HEK293 (cell line): ENCODE measurements at regions not wholly inside any gene's neighbourhood (a gene's known extent, or its start where the extent isn't known, plus 50 kb on each side); places are given as distances from the start of the nearest gene placed in this dataset.

Experiments used
- GLI2 ChIP-seq: fragments of 450-650 bp; formaldehyde crosslinking; IDR thresholded peaks from 2 replicates; pipeline ENCODE4; 2017; ENCODE audit warnings: missing biosample characterization, missing genetic modification characterization, low read depth, borderline replicate concordance
- KLF16 ChIP-seq: fragments of 450-650 bp; formaldehyde crosslinking; IDR thresholded peaks from 2 replicates; pipeline ENCODE4 v1.5.1; 2017; ENCODE audit warnings: missing biosample characterization, missing genetic modification characterization
- REPIN1 ChIP-seq: fragments of 450-650 bp; formaldehyde crosslinking; IDR thresholded peaks from 2 replicates; pipeline ENCODE4 v1.5.1; 2017; ENCODE audit warnings: missing biosample characterization, missing genetic modification characterization, low read depth
- SCRT1 ChIP-seq: fragments of 450-650 bp; formaldehyde crosslinking; IDR thresholded peaks from 2 replicates; pipeline ENCODE4 v1.5.1; 2016; ENCODE audit warnings: missing biosample characterization, missing genetic modification characterization, borderline replicate concordance
- ZBTB7A ChIP-seq: fragments of 450-650 bp; formaldehyde crosslinking; IDR thresholded peaks from 2 replicates; pipeline ENCODE4 v1.5.1; 2016; ENCODE audit warnings: low read depth, missing biosample characterization, missing genetic modification characterization
- ZNF274 ChIP-seq, 2 experiments: fragments of 200-500 bp in 1 of 2; fragments of 450-650 bp in 1 of 2; sonication (Bioruptor generic) in 1 of 2; formaldehyde crosslinking in 1 of 2; IDR thresholded peaks; 2 replicates each; pipeline versions ENCODE4 v1.5.1 to v1.6.1; 2014 to 2016; ENCODE audit warnings: borderline replicate concordance in 1 of 2, inconsistent platforms in 1 of 2, low read length in 1 of 2, missing biosample characterization in 1 of 2, missing genetic modification characterization in 1 of 2
- ZNF324 ChIP-seq: fragments of 450-650 bp; formaldehyde crosslinking; IDR thresholded peaks from 2 replicates; pipeline ENCODE4 v1.5.1; 2016; ENCODE audit warnings: missing biosample characterization, missing genetic modification characterization
- ZNF423 ChIP-seq: fragments of 450-650 bp; formaldehyde crosslinking; IDR thresholded peaks from 2 replicates; pipeline ENCODE4 v1.5.1; 2016; ENCODE audit warnings: missing biosample characterization, missing genetic modification characterization
- ZNF707 ChIP-seq: fragments of 450-650 bp; formaldehyde crosslinking; IDR thresholded peaks from 2 replicates; pipeline ENCODE4 v1.5.1; 2016; ENCODE audit warnings: missing biosample characterization, missing genetic modification characterization
- ZNF785 ChIP-seq: fragments of 450-650 bp; formaldehyde crosslinking; IDR thresholded peaks from 2 replicates; pipeline ENCODE4 v1.5.1; 2016; ENCODE audit warnings: missing biosample characterization, missing genetic modification characterization
- ZNF791 ChIP-seq: fragments of 450-650 bp; formaldehyde crosslinking; IDR thresholded peaks from 2 replicates; pipeline ENCODE4 v1.5.1; 2016; ENCODE audit warnings: missing biosample characterization, missing genetic modification characterization
- ZNF843 ChIP-seq: fragments of 450-650 bp; formaldehyde crosslinking; IDR thresholded peaks from 2 replicates; pipeline ENCODE4 v1.5.1; 2016; ENCODE audit warnings: missing biosample characterization, missing genetic modification characterization
- TF ChIP-seq, protein P1 (sequence below): IDR thresholded peaks from 2 replicates; pipeline ENCODE4 v1.6.1; 2011; ENCODE audit warnings: mild to moderate bottlenecking, low read depth, low read length, borderline replicate concordance
- TF ChIP-seq, protein P2 (sequence below): fragments of 450-650 bp; formaldehyde crosslinking; IDR thresholded peaks from 2 replicates; pipeline ENCODE4 v1.5.1; 2016; ENCODE audit warnings: missing biosample characterization, missing genetic modification characterization

DNA sequence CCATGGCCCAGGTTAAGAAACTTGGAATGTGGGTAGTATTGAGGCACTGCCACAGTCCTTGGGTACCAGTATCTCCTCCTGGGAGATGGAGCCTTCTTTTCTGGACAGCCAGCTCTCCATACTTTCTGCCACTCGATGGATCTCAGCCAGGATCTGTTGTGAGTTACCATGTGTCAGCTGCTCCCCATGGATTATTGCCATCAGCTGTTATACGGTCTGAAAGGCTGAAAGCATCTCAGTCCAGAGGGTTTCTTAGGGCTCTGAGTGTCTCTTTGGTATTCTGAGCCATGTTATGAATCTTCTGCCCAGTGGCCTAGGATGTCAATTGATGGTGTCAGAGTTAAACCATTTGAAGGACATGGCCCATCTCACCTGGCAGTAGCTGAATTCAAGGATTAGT, 197.5 kb downstream of the C7orf25 start:
- no peak for TF ChIP-seq REPIN1 (tag by site-specific recombination)
- TF ChIP-seq ZNF324 (tag by site-specific recombination), result no peak
- TF ChIP-seq ZNF791 (tag by site-specific recombination), result no peak
- TF ChIP-seq ZNF785 (tag by site-specific recombination), result no peak
- TF ChIP-seq, protein P1, sequence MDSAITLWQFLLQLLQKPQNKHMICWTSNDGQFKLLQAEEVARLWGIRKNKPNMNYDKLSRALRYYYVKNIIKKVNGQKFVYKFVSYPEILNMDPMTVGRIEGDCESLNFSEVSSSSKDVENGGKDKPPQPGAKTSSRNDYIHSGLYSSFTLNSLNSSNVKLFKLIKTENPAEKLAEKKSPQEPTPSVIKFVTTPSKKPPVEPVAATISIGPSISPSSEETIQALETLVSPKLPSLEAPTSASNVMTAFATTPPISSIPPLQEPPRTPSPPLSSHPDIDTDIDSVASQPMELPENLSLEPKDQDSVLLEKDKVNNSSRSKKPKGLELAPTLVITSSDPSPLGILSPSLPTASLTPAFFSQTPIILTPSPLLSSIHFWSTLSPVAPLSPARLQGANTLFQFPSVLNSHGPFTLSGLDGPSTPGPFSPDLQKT, result no peak
- TF ChIP-seq ZNF423 (tag by site-specific recombination), result no peak
- no peak for TF ChIP-seq ZNF707
- no peak for TF ChIP-seq ZBTB7A (tag by site-specific recombination)
- TF ChIP-seq KLF16 (tag by site-specific recombination), result no peak
- TF ChIP-seq ZNF843 (tag by site-specific recombination), result no peak
- TF ChIP-seq SCRT1, result no peak
- no peak for TF ChIP-seq ZNF274 (IDR thresholded peaks at IDR 0.05; ENCODE audit: low read length)
- no peak for TF ChIP-seq ZNF274 (tag by site-specific recombination; IDR thresholded peaks at IDR 0.05; ENCODE audit: borderline replicate concordance)
- TF ChIP-seq, protein P2, sequence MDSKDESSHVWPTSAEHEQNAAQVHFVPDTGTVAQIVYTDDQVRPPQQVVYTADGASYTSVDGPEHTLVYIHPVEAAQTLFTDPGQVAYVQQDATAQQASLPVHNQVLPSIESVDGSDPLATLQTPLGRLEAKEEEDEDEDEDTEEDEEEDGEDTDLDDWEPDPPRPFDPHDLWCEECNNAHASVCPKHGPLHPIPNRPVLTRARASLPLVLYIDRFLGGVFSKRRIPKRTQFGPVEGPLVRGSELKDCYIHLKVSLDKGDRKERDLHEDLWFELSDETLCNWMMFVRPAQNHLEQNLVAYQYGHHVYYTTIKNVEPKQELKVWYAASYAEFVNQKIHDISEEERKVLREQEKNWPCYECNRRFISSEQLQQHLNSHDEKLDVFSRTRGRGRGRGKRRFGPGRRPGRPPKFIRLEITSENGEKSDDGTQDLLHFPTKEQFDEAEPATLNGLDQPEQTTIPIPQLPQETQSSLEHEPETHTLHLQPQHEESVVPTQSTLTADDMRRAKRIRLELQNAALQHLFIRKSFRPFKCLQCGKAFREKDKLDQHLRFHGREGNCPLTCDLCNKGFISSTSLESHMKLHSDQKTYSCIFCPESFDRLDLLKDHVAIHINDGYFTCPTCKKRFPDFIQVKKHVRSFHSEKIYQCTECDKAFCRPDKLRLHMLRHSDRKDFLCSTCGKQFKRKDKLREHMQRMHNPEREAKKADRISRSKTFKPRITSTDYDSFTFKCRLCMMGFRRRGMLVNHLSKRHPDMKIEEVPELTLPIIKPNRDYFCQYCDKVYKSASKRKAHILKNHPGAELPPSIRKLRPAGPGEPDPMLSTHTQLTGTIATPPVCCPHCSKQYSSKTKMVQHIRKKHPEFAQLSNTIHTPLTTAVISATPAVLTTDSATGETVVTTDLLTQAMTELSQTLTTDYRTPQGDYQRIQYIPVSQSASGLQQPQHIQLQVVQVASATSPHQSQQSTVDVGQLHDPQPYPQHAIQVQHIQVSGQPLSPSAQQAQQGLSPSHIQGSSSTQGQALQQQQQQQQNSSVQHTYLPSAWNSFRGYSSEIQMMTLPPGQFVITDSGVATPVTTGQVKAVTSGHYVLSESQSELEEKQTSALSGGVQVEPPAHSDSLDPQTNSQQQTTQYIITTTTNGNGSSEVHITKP, result no peak
- no peak for TF ChIP-seq GLI2 (tag by site-specific recombination)
